Activated naive CD8-positive, alpha-beta T cell treated with anti-CD3 and anti-CD28 coated beads, Interleukin-2, amount 50 U/mL, for 24 hours (primary cell): ENCODE measurements at regions not wholly inside any gene's neighbourhood (a gene's known extent, or its start where the extent isn't known, plus 50 kb on each side); places are given as distances from the start of the nearest gene placed in this dataset.
"Not testable (repeated sequence)": the region's sequence is repeated elsewhere in the genome, so short reads cannot be mapped to it uniquely, and the experiment has no call there.

Experiments
- ATAC-seq: fragments of 150-1000 bp; cut with Tn5 transposase; one replicate; pipeline ENCODE4 v1.10.0; 2021
- DNase-seq: peaks from one replicate; pipeline ENCODE4 v3.0.0; 2021
- H3K27ac Mint-ChIP-seq: one replicate; pipeline ENCODE4 v1.8.0; 2021; ENCODE audit warnings: mild to moderate bottlenecking, mixed read lengths
- H3K27me3 Mint-ChIP-seq: one replicate; pipeline ENCODE4 v1.8.0; 2021; ENCODE audit warnings: mixed read lengths
- H3K36me3 Mint-ChIP-seq: one replicate; pipeline ENCODE4 v1.8.0; 2021; ENCODE audit warnings: low read depth, mixed read lengths
- H3K4me1 Mint-ChIP-seq: one replicate; pipeline ENCODE4 v1.8.0; 2021; ENCODE audit warnings: mixed read lengths
- H3K4me3 Mint-ChIP-seq: one replicate; pipeline ENCODE4 v1.8.0; 2021; ENCODE audit warnings: mild to moderate bottlenecking, moderate library complexity, mixed read lengths
- H3K9me3 Mint-ChIP-seq: one replicate; pipeline ENCODE4 v1.8.0; 2021; ENCODE audit warnings: mixed read lengths

DNA sequence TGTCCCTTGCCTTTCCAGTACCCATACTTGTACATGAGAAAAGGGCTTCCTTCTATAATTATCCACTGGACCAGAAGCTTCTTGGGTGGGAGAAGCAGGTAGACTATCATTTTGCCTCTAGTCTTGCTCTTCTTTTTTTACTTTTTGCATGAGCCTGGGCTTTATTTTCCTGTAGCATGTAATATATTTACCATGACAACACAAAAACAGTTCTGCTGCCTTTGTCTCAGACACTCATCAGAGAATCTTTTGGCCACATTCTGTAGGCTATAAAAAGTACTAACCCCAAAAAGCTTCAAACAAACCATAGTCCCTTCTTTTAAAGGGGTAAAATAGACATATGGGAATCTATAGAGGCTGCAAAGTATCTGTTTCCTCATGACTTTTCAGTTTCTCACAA, 339.2 kb upstream of the PIK3R1 start:
- no peaks in the 10 kb centered on the region for H3K4me1 Mint-ChIP-seq
- no peaks in the 10 kb centered on the region for H3K36me3 Mint-ChIP-seq
- no peak for ATAC-seq
- no peaks in the 10 kb centered on the region for H3K9me3 Mint-ChIP-seq
- H3K4me3 Mint-ChIP-seq, result no peak overlapping the region
- no peaks in the 10 kb centered on the region for H3K27me3 Mint-ChIP-seq
- no peak overlapping the region for H3K27ac Mint-ChIP-seq
- no peak for DNase-seq

DNA sequence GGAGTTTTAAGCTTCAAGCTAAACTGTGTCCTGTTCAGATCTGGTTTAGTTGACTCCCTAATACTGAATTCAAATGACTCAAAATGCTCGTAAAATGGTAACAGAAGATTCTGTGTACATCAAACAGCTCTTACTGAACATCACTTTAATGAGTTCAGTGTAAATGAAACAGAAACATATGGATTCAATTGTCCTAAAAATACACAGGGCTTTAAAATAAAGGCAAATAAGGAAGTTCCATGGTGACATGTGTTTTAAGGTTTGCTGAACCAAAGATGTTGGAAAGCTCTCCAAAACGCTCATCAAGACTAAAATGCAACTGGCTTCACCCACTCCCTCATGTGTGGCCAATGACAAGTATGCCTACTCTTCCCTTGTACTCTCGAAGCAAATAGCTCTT, 340.0 kb upstream of the PIK3R1 start:
- no peak overlapping the region for H3K4me3 Mint-ChIP-seq
- DNase-seq, result no peak
- H3K27me3 Mint-ChIP-seq, result no peaks in the 10 kb centered on the region
- no peak for ATAC-seq
- H3K4me1 Mint-ChIP-seq, result no peaks in the 10 kb centered on the region
- no peaks in the 10 kb centered on the region for H3K9me3 Mint-ChIP-seq
- no peaks in the 10 kb centered on the region for H3K36me3 Mint-ChIP-seq
- no peak overlapping the region for H3K27ac Mint-ChIP-seq

DNA sequence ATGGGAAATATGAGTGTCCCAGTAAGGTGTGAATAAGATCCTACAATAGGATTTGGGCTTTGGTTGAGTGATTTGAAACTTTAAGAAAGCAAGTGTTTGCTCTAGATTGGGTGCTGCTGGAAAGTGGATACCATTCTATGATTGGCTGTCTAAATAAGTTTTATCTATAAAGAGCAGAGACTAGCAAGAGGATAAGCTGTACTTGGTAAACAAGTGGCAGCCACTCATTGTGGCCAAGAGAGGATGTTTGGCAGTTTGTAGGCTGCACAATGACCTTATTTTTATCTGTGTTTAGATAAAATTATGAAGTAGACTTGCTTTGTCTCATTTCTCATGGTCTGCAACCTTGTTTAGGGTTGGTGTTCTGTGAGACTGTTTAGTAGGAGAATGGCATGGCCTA, 341.6 kb upstream of the PIK3R1 start:
- Mint-ChIP-seq H3K36me3 (no peaks in the 10 kb centered on the region), H3K4me3 (no peak overlapping the region), H3K9me3 (no peaks in the 10 kb centered on the region), H3K4me1 (no peaks in the 10 kb centered on the region), H3K27me3 (peaks cover 6% of the 10 kb centered on the region), H3K27ac (no peak overlapping the region)
- ATAC-seq (no peak), DNase-seq (no peak)

DNA sequence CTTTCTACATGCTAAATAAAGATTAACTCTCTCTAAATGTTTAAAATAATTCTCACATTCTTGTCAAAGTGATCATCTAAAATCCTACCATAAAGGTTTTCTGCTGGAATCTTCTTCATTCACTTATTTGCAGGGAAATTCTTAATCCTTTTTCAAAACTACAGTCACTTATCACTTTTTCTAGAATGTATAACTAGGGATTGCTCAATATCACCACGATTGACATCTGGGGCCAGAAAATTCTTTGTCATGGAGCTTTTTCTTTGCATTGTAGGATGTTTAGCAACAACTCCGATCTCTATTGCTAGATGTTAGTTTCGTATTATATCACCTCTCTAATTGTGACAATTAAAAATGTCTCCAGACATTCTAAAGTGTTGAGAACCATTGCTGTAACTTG, 344.9 kb upstream of the PIK3R1 start:
- no peaks in the 10 kb centered on the region for H3K4me1 Mint-ChIP-seq
- no peaks in the 10 kb centered on the region for H3K36me3 Mint-ChIP-seq
- H3K4me3 Mint-ChIP-seq, result no peak overlapping the region
- no peaks in the 10 kb centered on the region for H3K9me3 Mint-ChIP-seq
- ATAC-seq, result no peak
- no peak overlapping the region for H3K27ac Mint-ChIP-seq
- no peak for DNase-seq
- peaks cover 7% of the 10 kb centered on the region for H3K27me3 Mint-ChIP-seq

DNA sequence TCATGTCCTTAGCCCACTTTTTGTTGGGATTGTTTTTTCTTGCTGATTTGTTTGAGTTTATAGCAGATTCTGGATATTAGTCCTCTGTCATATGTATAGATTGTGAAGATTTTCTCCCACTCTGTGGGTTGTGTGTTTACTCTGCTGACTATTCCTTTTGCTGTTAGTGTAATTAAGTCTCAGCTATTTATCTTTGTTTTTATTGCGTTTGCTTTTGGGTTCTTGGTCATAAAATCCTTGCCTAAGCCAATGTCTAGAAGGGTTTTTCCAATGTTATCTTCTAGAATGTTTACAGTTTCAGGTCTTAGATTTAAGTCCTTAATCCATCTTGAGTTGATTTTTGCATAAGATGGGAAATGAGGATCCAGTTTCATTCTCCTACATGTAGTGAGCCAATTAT, 351.2 kb upstream of the PIK3R1 start:
- peaks cover 11% of the 10 kb centered on the region for H3K27me3 Mint-ChIP-seq
- not testable (repeated sequence) for H3K27ac Mint-ChIP-seq, ATAC-seq, DNase-seq, H3K4me3 Mint-ChIP-seq, H3K36me3 Mint-ChIP-seq, H3K4me1 Mint-ChIP-seq, H3K9me3 Mint-ChIP-seq

DNA sequence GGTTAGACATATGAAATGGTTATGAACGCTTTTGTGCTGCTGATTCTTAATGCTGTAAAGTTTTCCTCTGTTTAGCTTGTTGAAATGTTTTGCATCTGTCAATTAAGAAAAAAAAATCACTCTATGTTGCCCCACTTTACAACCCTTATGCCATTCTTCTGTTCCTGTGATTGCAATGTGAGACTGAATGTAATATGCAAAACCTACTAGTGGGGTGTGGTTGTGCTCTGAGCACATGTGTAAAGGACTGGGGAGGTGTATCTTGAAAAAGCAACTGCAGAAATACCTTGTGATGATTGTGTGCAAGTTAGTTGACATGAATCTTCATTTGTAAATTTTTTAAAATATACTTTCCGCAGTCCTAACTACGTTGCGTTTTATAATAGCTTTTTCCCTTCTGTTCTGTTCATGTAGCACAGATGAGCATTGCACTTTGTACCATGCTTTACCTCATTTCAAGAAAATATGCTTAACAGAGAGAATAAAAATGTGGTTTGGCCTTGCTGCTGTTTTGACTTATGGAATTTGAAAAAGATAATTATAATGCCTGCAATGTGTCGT, 357.0 kb upstream of the PIK3R1 start:
- H3K9me3 Mint-ChIP-seq, result peaks cover 4% of the 10 kb centered on the region
- DNase-seq, result no peak
- H3K27me3 Mint-ChIP-seq, result peaks cover 3% of the 10 kb centered on the region
- no peaks in the 10 kb centered on the region for H3K36me3 Mint-ChIP-seq
- H3K4me1 Mint-ChIP-seq, result no peaks in the 10 kb centered on the region
- H3K27ac Mint-ChIP-seq, result no peak overlapping the region
- no peak for ATAC-seq
- H3K4me3 Mint-ChIP-seq, result no peak overlapping the region

DNA sequence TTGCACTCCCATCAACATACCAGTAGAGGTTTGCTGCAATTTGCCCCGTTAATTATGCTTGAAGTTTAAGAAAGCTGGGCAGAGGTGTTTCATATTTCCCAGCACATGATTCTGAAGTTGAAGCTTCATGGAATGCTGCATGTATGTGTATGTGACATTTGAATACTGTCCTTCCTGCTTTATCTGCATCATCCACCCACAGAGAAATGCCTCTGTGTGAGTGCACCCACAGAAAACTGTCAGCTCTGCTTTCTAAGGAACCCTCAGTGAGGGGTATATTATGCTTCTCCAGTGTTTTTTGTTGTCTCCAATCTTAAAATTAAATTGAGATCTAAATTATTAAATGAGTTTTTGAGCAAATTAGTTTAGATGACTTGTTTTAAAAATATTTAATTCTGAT, 358.1 kb upstream of the PIK3R1 start:
- Mint-ChIP-seq H3K4me3 (no peak overlapping the region), H3K36me3 (no peaks in the 10 kb centered on the region), H3K27me3 (no peaks in the 10 kb centered on the region), H3K27ac (no peak overlapping the region), H3K9me3 (peaks cover 5% of the 10 kb centered on the region), H3K4me1 (no peaks in the 10 kb centered on the region)
- DNase-seq (no peak), ATAC-seq (no peak)

DNA sequence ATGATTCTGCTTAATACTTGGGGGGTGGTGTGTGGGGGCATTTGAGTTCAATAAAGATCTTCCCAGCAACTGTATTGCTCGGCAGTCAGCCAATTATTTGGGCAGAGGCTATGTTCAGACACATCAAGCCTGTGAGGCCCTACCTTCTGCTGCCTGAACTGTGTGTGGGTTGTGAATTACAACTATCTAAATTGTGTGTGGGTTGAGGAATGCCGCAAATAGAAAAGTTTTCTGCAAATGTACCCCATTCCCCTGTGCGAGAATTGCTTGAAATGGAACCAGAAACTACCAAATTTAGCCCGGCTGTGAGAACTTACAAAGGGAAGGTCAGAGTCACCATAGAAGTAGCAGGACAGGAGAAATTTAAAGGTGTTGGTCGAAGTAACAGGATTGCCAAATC, 360.0 kb upstream of the PIK3R1 start:
- H3K27ac Mint-ChIP-seq, result no peak overlapping the region

DNA sequence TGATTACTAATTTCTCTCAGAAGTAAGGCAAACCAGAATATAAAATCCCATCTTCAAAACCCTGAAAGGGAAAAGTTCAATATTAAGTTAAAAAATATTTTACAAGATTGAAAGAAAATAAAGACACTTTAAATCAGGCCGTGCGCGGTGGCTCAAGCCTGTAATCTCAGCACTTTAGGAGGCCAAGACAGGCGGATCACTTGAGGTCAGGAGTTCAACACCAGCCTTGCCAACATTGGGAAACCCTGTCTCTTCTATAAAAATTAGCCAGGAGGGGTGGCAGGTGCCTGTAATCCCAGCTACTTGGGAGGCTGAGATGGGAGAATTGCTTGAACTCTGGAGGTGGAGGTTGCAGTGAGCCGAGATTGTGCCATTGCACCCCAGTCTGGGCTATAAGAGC, 364.6 kb upstream of the PIK3R1 start:
- ATAC-seq, H3K27me3 Mint-ChIP-seq, H3K4me3 Mint-ChIP-seq, DNase-seq, H3K4me1 Mint-ChIP-seq, H3K27ac Mint-ChIP-seq, H3K9me3 Mint-ChIP-seq, H3K36me3 Mint-ChIP-seq: not testable (repeated sequence)

More for the DNA sequence above, 360.0 kb upstream of the PIK3R1 start:
- ATAC-seq, result no peak
- Mint-ChIP-seq H3K27me3 (no peaks in the 10 kb centered on the region), H3K9me3 (peaks cover 5% of the 10 kb centered on the region), H3K4me3 (no peak overlapping the region), H3K4me1 (no peaks in the 10 kb centered on the region), H3K36me3 (no peaks in the 10 kb centered on the region)
- DNase-seq, result no peak

DNA sequence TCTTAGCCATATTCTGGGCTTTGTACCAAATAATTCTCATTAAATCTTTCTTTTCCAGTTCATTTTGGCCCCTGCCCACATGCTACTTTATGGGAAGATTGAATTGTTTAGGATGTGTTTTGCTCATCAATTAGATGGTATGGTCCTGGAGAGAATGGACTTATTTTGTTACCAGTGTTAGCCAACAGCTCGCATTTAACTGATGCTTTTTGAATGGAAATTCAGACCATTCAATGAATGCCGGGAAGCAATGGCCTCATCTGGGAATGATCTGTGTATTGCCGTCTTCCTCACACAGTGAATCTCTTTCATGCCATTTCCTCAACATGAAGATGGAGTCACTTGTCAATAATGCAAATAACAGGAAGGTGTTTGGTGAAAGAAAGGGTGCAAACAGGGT, 370.6 kb upstream of the PIK3R1 start:
- Mint-ChIP-seq H3K36me3 (no peaks in the 10 kb centered on the region), H3K27me3 (peaks cover 11% of the 10 kb centered on the region), H3K27ac (no peak overlapping the region), H3K4me3 (no peak overlapping the region), H3K4me1 (no peaks in the 10 kb centered on the region), H3K9me3 (no peaks in the 10 kb centered on the region)
- no peak for ATAC-seq
- no peak for DNase-seq

DNA sequence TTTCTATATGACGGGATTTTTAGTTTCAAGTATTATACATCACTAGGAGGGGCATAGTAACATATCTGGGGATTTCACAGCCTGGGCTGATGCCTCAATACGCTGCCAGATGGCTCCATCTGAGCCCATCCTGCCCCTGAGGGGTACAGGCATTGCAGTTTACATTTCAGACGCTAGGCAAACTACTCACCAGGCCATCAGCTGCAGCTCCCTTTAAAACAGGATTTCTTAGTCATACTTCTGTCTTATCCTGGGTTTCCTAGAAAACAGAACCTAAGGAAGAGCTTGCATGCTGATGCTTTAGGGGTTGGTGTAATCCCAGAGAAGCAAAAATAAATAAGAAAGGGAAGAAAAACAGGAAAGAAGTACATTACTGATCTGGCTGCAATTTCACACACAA, 372.8 kb upstream of the PIK3R1 start:
- DNase-seq, result no peak
- no peaks in the 10 kb centered on the region for H3K9me3 Mint-ChIP-seq
- ATAC-seq, result no peak
- peaks cover 11% of the 10 kb centered on the region for H3K27me3 Mint-ChIP-seq
- H3K4me3 Mint-ChIP-seq, result no peak overlapping the region
- no peaks in the 10 kb centered on the region for H3K36me3 Mint-ChIP-seq
- H3K27ac Mint-ChIP-seq, result no peak overlapping the region
- no peaks in the 10 kb centered on the region for H3K4me1 Mint-ChIP-seq

DNA sequence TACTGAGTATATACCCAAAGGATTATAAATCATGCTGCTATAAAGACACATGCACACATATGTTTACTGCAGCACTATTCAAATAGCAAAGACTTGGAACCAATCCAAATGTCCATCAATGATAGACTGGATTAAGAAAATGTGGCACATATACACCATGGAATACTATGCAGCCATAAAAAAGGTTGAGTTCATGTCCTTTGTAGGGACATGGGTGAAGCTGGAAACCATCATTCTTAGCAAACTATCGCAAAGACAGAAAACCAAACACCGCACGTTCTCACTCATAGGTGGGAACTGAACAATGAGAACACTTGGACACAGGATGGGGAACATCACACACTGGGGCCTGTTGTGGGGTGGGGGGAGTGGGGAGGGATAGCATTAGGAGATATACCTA, 378.3 kb upstream of the PIK3R1 start:
- not testable (repeated sequence) for H3K27ac Mint-ChIP-seq, H3K9me3 Mint-ChIP-seq, DNase-seq, H3K36me3 Mint-ChIP-seq, ATAC-seq, H3K27me3 Mint-ChIP-seq, H3K4me1 Mint-ChIP-seq, H3K4me3 Mint-ChIP-seq

DNA sequence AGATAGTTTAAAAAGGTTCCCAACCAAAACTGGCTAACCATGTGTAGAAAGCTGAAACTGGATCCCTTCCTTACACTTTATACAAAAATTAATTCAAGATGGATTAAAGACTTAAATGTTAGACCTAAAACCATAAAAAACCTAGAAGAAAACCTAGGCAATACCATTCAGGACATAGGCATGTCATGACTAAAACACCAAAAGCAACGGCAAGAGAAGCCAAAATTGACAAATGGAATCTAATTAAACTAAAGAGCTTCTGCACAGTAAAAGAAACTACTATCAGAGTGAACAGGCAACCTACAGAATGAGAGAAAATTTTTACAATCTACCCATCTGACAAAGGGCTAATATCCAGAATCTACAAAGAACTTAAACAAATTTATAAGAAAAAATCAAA, 379.1 kb upstream of the PIK3R1 start:
- not testable (repeated sequence) for ATAC-seq, H3K36me3 Mint-ChIP-seq, H3K4me1 Mint-ChIP-seq, H3K27me3 Mint-ChIP-seq, H3K9me3 Mint-ChIP-seq, H3K4me3 Mint-ChIP-seq, H3K27ac Mint-ChIP-seq, DNase-seq

DNA sequence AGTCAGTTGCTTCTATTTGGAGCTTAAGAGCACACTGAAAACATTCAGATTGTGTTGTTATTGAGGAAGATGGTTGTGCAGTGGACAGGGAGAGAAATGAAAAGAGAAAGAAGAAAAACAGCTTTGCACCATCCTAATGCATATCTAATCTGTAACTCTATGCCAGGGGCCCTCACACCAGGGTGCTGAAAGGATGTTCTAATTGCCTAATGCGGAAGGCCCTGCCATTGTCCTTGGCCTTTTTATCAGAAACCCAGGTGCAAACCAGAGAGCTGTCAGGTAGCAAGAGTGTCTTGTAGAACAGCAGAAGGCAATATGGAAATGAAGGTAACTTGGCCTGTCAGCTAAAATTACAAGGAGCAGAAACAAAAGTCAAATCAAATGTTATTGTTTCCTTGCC, 384.5 kb upstream of the PIK3R1 start:
- DNase-seq (no peak), ATAC-seq (no peak)
- no peak overlapping the region for H3K27ac Mint-ChIP-seq
- no peak overlapping the region for H3K4me3 Mint-ChIP-seq
- H3K36me3 Mint-ChIP-seq, result no peaks in the 10 kb centered on the region
- H3K9me3 Mint-ChIP-seq, result peaks cover 3% of the 10 kb centered on the region
- H3K27me3 Mint-ChIP-seq, result no peaks in the 10 kb centered on the region
- H3K4me1 Mint-ChIP-seq, result no peaks in the 10 kb centered on the region

DNA sequence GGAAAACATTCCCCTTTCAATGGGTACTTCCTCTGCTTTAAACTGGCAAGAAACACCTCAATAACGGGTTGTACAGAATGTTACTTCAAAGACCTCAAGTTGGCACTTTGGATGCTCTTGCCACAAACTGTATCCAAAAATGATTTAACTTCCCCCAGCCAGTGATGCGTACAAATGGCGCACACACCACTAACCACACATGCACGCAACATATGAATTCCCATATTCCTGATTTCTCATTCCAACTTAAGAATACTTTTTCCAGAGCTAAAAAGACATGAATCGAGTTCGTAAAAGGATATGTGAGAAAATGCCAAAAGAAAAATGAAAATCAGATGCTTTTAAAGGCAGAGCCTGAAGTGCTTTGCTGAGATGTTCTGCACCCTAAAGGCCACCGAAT, 388.0 kb upstream of the PIK3R1 start:
- Mint-ChIP-seq H3K4me1 (no peaks in the 10 kb centered on the region), H3K36me3 (no peaks in the 10 kb centered on the region), H3K9me3 (no peaks in the 10 kb centered on the region), H3K27ac (no peak overlapping the region), H3K27me3 (no peaks in the 10 kb centered on the region), H3K4me3 (no peak overlapping the region)
- DNase-seq (no peak), ATAC-seq (no peak)

DNA sequence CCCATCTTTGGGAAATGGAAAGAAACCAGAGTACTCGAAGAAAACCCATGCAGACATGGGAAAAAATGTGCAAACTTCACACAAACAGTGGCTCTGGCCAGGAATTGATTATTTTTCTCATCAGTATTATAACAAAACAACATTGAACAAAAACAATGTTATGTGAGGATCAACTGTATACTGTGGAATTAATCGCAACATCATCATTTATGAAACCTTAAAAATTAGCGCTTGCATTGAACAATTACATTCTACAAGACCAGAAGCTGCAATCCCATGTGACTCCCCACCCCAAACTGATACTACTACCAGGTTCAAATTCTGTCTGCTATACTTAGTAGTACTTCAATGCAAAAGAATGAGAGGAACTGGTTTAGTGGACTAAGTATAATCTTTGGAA, 390.7 kb upstream of the PIK3R1 start:
- DNase-seq, result no peak
- H3K27me3 Mint-ChIP-seq, result no peaks in the 10 kb centered on the region
- H3K9me3 Mint-ChIP-seq, result no peaks in the 10 kb centered on the region
- no peaks in the 10 kb centered on the region for H3K4me1 Mint-ChIP-seq
- H3K4me3 Mint-ChIP-seq, result no peak overlapping the region
- H3K36me3 Mint-ChIP-seq, result no peaks in the 10 kb centered on the region
- no peak overlapping the region for H3K27ac Mint-ChIP-seq
- no peak for ATAC-seq
